ENCODE measurements at regions not wholly inside any gene's neighbourhood (a gene's known extent, or its start where the extent isn't known, plus 50 kb on each side); places are given as distances from the start of the nearest gene placed in this dataset.

DNA sequence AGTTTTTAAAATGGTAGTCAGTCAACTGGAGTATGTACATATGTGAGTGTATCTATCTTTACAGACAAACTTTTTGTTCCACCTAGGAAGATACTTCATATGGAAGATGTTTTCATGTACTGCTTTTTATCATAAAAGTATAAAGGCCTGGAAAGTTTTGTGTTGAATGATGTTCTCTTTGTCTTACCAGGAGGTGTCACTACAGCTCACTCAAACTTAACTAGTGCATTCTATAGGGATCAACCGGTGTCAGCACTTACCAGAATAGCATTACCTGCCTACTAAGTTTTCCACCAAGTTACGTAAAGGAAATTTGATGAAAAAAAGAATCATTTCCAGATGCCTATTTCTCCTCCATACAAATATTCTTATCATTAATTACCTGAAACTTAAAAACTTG is 522.6 kb upstream of the SEMA6D start:
- TF ChIP-seq, protein P1, sequence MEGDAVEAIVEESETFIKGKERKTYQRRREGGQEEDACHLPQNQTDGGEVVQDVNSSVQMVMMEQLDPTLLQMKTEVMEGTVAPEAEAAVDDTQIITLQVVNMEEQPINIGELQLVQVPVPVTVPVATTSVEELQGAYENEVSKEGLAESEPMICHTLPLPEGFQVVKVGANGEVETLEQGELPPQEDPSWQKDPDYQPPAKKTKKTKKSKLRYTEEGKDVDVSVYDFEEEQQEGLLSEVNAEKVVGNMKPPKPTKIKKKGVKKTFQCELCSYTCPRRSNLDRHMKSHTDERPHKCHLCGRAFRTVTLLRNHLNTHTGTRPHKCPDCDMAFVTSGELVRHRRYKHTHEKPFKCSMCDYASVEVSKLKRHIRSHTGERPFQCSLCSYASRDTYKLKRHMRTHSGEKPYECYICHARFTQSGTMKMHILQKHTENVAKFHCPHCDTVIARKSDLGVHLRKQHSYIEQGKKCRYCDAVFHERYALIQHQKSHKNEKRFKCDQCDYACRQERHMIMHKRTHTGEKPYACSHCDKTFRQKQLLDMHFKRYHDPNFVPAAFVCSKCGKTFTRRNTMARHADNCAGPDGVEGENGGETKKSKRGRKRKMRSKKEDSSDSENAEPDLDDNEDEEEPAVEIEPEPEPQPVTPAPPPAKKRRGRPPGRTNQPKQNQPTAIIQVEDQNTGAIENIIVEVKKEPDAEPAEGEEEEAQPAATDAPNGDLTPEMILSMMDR (IDR thresholded peaks at IDR 0.05): peak in 4 of 6 experiments; percentile 25 to 54 (median 32)
- no peak for TF ChIP-seq POLR2A (IDR thresholded peaks at IDR 0.05)

Data from thyroid gland (tissue), 4 donors.